ENCODE measurements at regions not wholly inside any gene's neighbourhood (a gene's known extent, or its start where the extent isn't known, plus 50 kb on each side); places are given as distances from the start of the nearest gene placed in this dataset.

DNA sequence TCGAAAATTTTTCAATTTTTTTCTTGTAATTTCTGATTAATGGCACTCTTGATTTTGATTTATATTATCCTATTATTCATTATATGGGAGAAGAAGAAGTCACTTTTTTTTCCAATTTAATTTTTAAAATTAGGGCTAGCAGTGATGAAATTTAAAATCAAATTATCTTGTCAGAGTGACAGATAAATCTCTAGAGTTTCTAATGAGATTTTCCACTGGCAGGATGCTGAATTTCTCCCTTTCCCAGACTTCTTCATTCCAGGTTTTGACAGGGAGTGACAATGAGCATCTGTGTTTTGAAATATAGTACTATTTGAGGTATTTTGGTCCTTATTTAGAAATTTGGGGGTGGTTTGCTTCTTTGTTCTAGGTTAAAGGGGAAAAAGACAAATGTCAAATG, 2274.1 kb downstream of the MAT2B start:
- Histone ChIP-seq H3K9me3 (ENCODE audit: insufficient read depth, low read length) (no peaks in the 10 kb centered on the region), H3K36me3 (ENCODE audit: low read length) (no peaks in the 10 kb centered on the region), H3K27me3 (ENCODE audit: low read length) (no peaks in the 10 kb centered on the region), H3F3A (ENCODE audit: insufficient read depth) (no peaks in the 10 kb centered on the region), H3K4me2 (ENCODE audit: low read depth, low read length, poor library complexity, severe bottlenecking) (no peak overlapping the region), H3K27ac (ENCODE audit: low read depth, low read length) (no peak overlapping the region), H3K9ac (ENCODE audit: low read length) (no peak overlapping the region), H4K20me1 (ENCODE audit: low read depth, low read length) (no peaks in the 10 kb centered on the region), H3K79me2 (ENCODE audit: insufficient read depth, low read length) (no peaks in the 10 kb centered on the region), H3K4me3 (ENCODE audit: insufficient read depth, low read length, poor library complexity, severe bottlenecking) (no peak overlapping the region), H2AFZ (ENCODE audit: low read depth, low read length, severe bottlenecking) (no peak overlapping the region), H3K9me2 (replicated peaks; ENCODE audit: insufficient read depth, low read length) (no peaks in the 10 kb centered on the region)
- TF ChIP-seq EZH2phosphoT487 (conservative IDR thresholded peaks at IDR 0.05; ENCODE audit: low read length): no peak
- TF ChIP-seq, protein P1, sequence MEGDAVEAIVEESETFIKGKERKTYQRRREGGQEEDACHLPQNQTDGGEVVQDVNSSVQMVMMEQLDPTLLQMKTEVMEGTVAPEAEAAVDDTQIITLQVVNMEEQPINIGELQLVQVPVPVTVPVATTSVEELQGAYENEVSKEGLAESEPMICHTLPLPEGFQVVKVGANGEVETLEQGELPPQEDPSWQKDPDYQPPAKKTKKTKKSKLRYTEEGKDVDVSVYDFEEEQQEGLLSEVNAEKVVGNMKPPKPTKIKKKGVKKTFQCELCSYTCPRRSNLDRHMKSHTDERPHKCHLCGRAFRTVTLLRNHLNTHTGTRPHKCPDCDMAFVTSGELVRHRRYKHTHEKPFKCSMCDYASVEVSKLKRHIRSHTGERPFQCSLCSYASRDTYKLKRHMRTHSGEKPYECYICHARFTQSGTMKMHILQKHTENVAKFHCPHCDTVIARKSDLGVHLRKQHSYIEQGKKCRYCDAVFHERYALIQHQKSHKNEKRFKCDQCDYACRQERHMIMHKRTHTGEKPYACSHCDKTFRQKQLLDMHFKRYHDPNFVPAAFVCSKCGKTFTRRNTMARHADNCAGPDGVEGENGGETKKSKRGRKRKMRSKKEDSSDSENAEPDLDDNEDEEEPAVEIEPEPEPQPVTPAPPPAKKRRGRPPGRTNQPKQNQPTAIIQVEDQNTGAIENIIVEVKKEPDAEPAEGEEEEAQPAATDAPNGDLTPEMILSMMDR (IDR thresholded peaks at IDR 0.05; ENCODE audit: insufficient read depth, low read length, poor library complexity, severe bottlenecking): no peak

DNA sequence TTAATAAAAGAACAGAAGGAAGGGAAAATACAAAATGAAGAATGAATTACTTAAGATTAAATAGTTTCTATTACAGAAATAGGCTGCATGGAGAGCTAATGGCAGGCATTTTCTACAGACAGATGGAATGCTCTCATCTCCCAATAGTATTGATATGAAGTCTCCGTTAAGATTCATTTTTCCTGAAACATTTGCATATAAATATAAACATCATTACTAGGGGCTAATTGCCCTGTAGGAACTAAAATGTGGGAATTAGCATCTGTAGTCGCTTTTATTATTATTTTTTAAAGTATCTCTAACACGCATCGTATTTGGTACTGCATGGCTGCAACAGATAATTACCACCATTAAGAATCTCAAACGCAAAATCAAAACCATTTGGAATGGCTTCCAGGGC, 2275.5 kb downstream of the MAT2B start:
- H3K4me2 ChIP-seq (ENCODE audit: low read depth, low read length, poor library complexity, severe bottlenecking): no peak overlapping the region
- no peak overlapping the region for H3K9ac ChIP-seq (ENCODE audit: low read length)
- H3K9me2 ChIP-seq (replicated peaks; ENCODE audit: insufficient read depth, low read length): no peaks in the 10 kb centered on the region
- no peaks in the 10 kb centered on the region for H3K79me2 ChIP-seq (ENCODE audit: insufficient read depth, low read length)
- H3K27me3 ChIP-seq (ENCODE audit: low read length): no peaks in the 10 kb centered on the region
- no peak overlapping the region for H3K4me3 ChIP-seq (ENCODE audit: insufficient read depth, low read length, poor library complexity, severe bottlenecking)
- TF ChIP-seq, protein P1 (IDR thresholded peaks at IDR 0.05; ENCODE audit: insufficient read depth, low read length, poor library complexity, severe bottlenecking): no peak
- TF ChIP-seq EZH2phosphoT487 (conservative IDR thresholded peaks at IDR 0.05; ENCODE audit: low read length): no peak
- no peaks in the 10 kb centered on the region for H3K36me3 ChIP-seq (ENCODE audit: low read length)
- H3K9me3 ChIP-seq (ENCODE audit: insufficient read depth, low read length): no peaks in the 10 kb centered on the region
- no peak overlapping the region for H3K27ac ChIP-seq (ENCODE audit: low read depth, low read length)
- H3F3A ChIP-seq (ENCODE audit: insufficient read depth): no peaks in the 10 kb centered on the region
- no peaks in the 10 kb centered on the region for H4K20me1 ChIP-seq (ENCODE audit: low read depth, low read length)
- H2AFZ ChIP-seq (ENCODE audit: low read depth, low read length, severe bottlenecking): no peak overlapping the region

DNA sequence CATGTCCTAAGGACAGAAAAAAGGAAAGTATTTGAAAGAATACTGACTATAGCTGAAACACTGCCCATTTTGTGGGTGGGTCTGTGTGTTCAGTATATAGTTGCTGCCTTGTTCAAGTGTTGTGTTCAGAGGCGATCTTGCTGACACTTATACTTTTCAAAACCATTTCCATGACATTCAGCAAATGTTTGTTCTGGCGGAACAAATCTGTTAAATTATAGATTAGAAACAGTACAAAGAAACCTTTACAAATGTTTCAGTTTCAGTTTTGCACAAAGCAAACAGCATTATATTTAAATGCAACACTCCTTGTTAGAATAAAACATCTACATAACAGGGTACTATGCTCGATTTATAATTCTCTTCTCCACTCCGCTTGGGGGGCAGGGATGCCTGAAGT, 2276.3 kb downstream of the MAT2B start:
- H3K9me2 ChIP-seq (replicated peaks; ENCODE audit: insufficient read depth, low read length): no peaks in the 10 kb centered on the region
- no peaks in the 10 kb centered on the region for H4K20me1 ChIP-seq (ENCODE audit: low read depth, low read length)
- H3K27me3 ChIP-seq (ENCODE audit: low read length): no peaks in the 10 kb centered on the region
- H3K4me3 ChIP-seq (ENCODE audit: insufficient read depth, low read length, poor library complexity, severe bottlenecking): no peak overlapping the region
- no peak overlapping the region for H3K4me2 ChIP-seq (ENCODE audit: low read depth, low read length, poor library complexity, severe bottlenecking)
- H3F3A ChIP-seq (ENCODE audit: insufficient read depth): no peaks in the 10 kb centered on the region
- H2AFZ ChIP-seq (ENCODE audit: low read depth, low read length, severe bottlenecking): no peak overlapping the region
- H3K9me3 ChIP-seq (ENCODE audit: insufficient read depth, low read length): no peaks in the 10 kb centered on the region
- H3K9ac ChIP-seq (ENCODE audit: low read length): no peak overlapping the region
- TF ChIP-seq, protein P1 (IDR thresholded peaks at IDR 0.05; ENCODE audit: insufficient read depth, low read length, poor library complexity, severe bottlenecking): no peak
- TF ChIP-seq EZH2phosphoT487 (conservative IDR thresholded peaks at IDR 0.05; ENCODE audit: low read length): no peak
- H3K79me2 ChIP-seq (ENCODE audit: insufficient read depth, low read length): no peaks in the 10 kb centered on the region
- H3K27ac ChIP-seq (ENCODE audit: low read depth, low read length): no peak overlapping the region
- no peaks in the 10 kb centered on the region for H3K36me3 ChIP-seq (ENCODE audit: low read length)

All from SU-DHL-6 (cell line).